ENCODE measurements at regions not wholly inside any gene's neighbourhood (a gene's known extent, or its start where the extent isn't known, plus 50 kb on each side); places are given as distances from the start of the nearest gene placed in this dataset.

DNA sequence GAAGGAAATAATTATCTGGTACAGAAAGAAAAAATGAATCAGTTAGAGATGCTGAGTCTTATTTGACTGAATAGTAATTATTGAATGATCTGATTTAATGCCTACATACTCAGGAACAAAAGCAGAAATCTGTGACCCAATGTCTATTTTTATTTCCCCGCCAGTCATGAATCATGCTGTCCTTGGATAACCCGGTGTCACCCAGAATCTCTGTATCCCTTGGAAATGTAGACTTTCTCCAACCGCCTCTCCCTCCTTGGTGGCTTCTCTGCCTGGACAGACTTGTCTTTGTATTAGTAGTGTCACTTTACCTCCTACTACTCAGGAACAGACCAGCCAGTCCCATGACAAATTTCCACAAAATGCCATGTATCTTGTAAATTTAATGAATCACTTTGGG lies 173.3 kb upstream of the PDGFD start:
- no peak for ATAC-seq
- no peaks in the 10 kb centered on the region for H3K9me3 Mint-ChIP-seq
- peaks cover 6% of the 10 kb centered on the region for H3K4me1 Mint-ChIP-seq
- no peak overlapping the region for H3K27ac Mint-ChIP-seq
- H3K4me3 Mint-ChIP-seq, result no peak overlapping the region
- H3K36me3 Mint-ChIP-seq, result no peaks in the 10 kb centered on the region
- no peaks in the 10 kb centered on the region for H3K27me3 Mint-ChIP-seq

DNA sequence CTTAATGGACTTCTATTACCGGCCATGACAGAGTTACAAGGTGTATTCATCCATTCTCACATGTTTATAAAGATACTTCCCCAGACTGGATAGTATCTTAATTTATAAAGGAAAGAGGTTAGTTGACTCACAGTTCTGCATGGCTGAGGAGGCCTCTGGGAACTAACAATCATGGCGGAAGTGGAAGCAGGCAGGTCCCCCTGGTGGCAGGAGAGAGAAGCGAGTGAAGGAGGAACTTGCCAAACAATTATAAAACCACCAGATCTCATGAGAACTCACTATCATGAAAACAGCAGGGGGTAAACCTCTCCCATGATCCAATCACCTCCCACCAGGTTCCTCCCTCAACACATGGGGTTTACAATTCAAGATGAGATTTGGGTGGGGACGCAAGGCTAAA lies 170.0 kb upstream of the PDGFD start:
- H3K4me1 Mint-ChIP-seq, result no peaks in the 10 kb centered on the region
- H3K9me3 Mint-ChIP-seq, result no peaks in the 10 kb centered on the region
- no peaks in the 10 kb centered on the region for H3K27me3 Mint-ChIP-seq
- H3K27ac Mint-ChIP-seq, result no peak overlapping the region
- no peaks in the 10 kb centered on the region for H3K36me3 Mint-ChIP-seq
- no peak overlapping the region for H3K4me3 Mint-ChIP-seq
- ATAC-seq, result no peak

DNA sequence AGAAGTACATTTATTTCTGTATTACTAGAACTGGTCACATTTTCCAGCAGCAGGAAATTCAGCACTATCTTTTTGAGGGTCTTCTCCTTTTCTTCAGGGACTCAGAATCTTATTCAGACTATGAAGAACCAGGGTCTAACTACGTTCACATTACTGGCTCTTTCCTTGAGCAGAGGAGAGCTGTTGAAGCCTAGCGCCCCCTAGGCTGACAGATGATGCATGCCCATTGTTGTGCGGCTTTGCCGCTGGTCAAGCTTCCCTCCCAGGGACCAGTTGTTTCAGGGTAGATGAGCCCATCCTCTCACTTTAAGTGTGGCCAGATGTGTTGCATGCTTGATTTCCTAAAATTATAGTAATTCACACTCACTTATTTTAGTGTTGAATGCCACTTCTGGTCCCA lies 168.2 kb upstream of the PDGFD start:
- H3K9me3 Mint-ChIP-seq, result no peaks in the 10 kb centered on the region
- H3K4me3 Mint-ChIP-seq, result no peak overlapping the region
- ATAC-seq, result no peak
- no peaks in the 10 kb centered on the region for H3K36me3 Mint-ChIP-seq
- H3K4me1 Mint-ChIP-seq, result no peaks in the 10 kb centered on the region
- H3K27ac Mint-ChIP-seq, result no peak overlapping the region
- no peaks in the 10 kb centered on the region for H3K27me3 Mint-ChIP-seq

DNA sequence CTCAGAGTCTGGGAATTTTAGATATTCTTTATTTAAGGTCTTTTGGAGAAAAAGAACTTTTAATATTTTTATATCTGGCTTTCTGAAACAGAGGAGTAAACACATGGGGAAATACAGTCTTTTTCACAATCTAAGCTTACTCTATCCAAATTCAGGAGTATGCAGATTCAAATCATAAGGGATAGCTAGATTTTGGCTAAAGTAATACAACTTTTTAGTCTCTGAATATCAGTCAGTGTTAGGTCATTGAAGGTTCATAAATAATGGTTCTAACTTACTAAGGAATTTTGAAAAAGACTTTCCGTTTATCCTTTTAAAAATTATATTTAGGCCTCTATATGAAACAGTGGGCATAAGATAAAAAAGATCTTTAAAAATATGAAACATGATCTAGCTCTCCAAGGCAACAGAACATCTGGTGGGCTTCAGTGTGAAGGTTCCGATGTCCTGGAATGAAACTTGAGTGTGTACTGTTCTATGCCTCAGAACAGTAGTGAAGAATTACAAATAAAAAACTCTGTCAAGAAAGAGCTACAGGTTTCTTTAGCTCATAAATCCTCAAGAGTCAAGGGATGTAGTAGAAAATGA lies 165.2 kb upstream of the PDGFD start:
- Mint-ChIP-seq H3K4me3 (no peak overlapping the region), H3K27me3 (no peaks in the 10 kb centered on the region), H3K36me3 (no peaks in the 10 kb centered on the region), H3K9me3 (peaks cover 2% of the 10 kb centered on the region), H3K27ac (no peak overlapping the region), H3K4me1 (no peaks in the 10 kb centered on the region)
- no peak for ATAC-seq

DNA sequence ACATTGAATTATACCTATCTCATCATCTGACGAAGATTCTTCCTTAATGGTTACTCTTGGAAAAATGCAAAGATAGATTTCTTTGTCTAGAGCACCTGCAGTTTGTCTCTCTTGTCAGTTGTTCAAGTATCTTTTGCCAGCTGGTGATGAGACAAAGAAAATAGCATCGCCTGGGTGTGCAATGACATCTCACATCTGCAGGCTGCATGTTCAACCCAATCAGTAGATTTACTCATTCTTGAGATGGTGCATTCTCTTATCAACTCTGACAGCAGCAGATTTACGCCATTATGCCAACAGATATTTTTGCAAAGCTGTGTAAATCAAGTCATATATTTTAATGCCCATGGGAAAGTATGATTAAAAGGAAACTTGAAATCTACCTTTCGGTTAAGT lies 164.6 kb upstream of the PDGFD start:
- H3K27me3 Mint-ChIP-seq, result no peaks in the 10 kb centered on the region
- ATAC-seq, result no peak
- H3K4me1 Mint-ChIP-seq, result no peaks in the 10 kb centered on the region

DNA sequence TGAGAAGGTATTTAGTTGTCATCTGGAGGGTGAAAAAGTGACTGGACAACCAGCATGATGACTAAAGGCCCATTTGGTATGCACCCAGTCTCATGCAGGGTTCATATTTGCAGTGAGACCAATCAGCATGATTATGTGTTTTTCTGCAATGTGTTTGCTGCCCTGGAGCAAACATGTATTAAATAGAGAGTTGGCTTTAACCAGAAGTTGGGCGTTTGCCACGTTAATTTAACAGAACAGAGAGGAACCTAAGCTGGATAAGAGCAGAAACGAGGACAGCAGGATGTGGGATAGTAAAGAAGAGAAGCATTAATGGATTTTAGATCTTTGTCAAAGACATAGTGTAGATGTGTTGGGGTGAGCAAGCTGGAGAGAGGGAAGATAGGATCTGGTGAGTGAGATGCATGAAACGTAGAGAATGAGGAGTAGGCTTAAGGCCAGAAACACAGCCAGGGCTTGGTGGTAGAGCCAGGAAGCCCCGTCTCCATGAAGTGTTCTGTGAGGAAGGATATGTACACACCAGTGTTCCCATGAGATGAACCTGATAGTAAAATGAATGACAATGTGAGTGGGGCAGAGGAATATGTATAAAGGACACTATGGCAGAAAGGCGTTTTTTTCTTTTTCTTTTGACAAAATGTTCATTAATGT lies 164.0 kb upstream of the PDGFD start:
- Mint-ChIP-seq H3K4me1 (no peaks in the 10 kb centered on the region), H3K27ac (no peak overlapping the region), H3K36me3 (no peaks in the 10 kb centered on the region), H3K4me3 (no peak overlapping the region), H3K27me3 (no peaks in the 10 kb centered on the region), H3K9me3 (peaks cover 2% of the 10 kb centered on the region)
- peak; percentile 43 for ATAC-seq

More for the DNA sequence above, 164.6 kb upstream of the PDGFD start:
- Mint-ChIP-seq H3K36me3 (no peaks in the 10 kb centered on the region), H3K27ac (no peak overlapping the region), H3K4me3 (no peak overlapping the region), H3K9me3 (peaks cover 2% of the 10 kb centered on the region)

DNA sequence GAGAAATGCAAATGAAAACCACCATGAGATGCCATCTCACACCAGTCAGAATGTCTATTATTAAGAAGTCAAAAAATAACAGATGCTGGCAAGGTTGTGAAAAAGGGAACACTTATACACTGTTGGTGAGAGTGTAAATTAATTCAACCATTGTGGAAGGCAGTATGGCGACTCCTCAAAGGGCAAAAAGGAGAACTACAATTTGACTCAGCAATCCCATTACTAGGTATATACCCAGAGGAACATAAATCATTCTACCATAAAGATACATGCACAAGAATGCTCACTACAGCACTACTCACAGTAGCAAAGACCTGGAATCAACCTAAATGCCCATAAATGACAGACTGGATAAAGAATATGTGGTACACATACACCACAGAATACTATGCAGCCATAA lies 161.1 kb upstream of the PDGFD start:
- Mint-ChIP-seq H3K27me3 (no peaks in the 10 kb centered on the region), H3K4me3 (no peak overlapping the region), H3K27ac (no peak overlapping the region), H3K9me3 (peaks cover 2% of the 10 kb centered on the region), H3K4me1 (no peaks in the 10 kb centered on the region), H3K36me3 (no peaks in the 10 kb centered on the region)
- ATAC-seq, result no peak

DNA sequence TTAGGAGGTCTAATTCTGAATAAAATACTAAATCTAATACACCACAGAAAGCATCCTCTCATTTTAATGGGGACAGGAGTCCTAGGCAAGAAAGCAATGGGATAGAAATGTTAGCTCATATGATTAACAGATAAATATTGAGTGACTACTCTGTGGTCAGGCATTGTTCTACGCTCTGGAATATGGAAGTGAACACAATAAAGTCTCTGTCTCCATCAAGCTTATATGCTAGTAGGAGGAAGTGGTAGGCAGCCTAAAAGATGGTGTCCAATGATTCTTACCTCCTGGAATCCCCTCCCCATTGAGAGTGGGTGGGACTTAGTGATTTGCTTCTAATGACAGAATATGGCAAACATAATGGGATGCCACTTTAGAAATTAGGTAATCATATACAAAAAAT lies 160.3 kb upstream of the PDGFD start:
- Mint-ChIP-seq H3K9me3 (peaks cover 2% of the 10 kb centered on the region), H3K27me3 (no peaks in the 10 kb centered on the region), H3K4me3 (no peak overlapping the region), H3K4me1 (no peaks in the 10 kb centered on the region), H3K27ac (no peak overlapping the region), H3K36me3 (no peaks in the 10 kb centered on the region)
- no peak for ATAC-seq

DNA sequence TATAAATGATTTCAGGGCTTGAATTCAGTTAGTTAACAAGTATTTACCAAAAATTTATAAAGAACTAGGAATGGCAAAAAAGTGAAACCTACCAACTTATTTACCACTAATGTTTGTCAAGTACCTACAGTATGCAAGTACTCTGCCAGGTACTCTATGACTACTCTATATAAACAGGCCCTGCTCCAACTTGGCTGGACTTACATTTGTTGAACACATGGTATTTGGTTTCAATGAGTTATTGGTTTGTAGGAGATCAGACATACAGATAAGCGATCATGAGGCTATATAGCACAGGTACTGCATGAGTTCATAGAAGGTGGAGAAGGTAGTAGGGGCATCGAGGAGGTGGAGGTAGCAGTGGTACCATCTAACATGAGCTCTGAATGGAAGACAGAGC lies 159.9 kb upstream of the PDGFD start:
- Mint-ChIP-seq H3K36me3 (no peaks in the 10 kb centered on the region), H3K27me3 (no peaks in the 10 kb centered on the region), H3K9me3 (peaks cover 2% of the 10 kb centered on the region), H3K4me1 (no peaks in the 10 kb centered on the region), H3K4me3 (no peak overlapping the region), H3K27ac (no peak overlapping the region)
- ATAC-seq, result no peak

DNA sequence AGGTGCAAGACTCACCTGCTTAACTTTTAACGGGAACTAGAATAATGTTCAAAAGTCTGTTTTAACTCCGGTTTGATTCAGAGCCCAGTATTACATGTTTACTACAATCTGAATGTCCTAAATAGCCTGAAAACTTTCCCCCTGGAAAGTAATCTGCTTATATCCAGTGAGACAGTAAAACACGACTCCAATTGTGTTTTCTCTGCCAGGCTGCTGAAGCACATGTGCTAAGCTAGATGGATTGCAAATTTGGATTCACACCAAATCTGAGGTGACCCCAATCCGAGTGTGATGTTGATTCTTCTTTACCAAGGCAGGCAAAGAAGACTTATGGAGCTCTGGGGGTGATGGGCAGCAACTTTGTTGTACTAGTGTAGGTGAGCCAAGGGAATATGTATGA lies 158.7 kb upstream of the PDGFD start:
- no peak for ATAC-seq

DNA sequence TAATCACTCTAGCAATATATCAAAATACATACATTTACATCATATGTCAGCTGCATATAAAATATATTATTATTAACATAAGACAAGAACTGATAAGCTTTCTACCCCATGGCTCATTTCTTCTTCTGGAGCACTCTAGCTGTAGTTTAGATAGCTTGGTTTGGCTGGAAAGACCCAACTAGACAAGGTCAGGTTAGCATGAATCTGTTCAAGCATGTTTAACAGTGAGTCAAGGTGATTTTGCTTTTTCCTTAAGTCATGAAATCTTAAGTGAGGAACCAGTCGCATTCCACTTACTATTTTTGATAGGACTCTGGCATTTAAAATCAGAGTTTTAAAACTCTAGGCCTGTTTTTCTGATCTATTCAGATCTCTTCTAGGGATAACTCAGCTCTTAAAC lies 157.0 kb upstream of the PDGFD start:
- Mint-ChIP-seq H3K9me3 (peaks cover 2% of the 10 kb centered on the region), H3K4me3 (no peak overlapping the region), H3K27ac (no peak overlapping the region), H3K27me3 (no peaks in the 10 kb centered on the region), H3K4me1 (no peaks in the 10 kb centered on the region), H3K36me3 (no peaks in the 10 kb centered on the region)
- no peak for ATAC-seq

More for the DNA sequence above, 158.7 kb upstream of the PDGFD start:
- Mint-ChIP-seq H3K36me3 (no peaks in the 10 kb centered on the region), H3K4me3 (no peak overlapping the region), H3K27ac (no peak overlapping the region), H3K27me3 (no peaks in the 10 kb centered on the region), H3K4me1 (no peaks in the 10 kb centered on the region), H3K9me3 (peaks cover 2% of the 10 kb centered on the region)

DNA sequence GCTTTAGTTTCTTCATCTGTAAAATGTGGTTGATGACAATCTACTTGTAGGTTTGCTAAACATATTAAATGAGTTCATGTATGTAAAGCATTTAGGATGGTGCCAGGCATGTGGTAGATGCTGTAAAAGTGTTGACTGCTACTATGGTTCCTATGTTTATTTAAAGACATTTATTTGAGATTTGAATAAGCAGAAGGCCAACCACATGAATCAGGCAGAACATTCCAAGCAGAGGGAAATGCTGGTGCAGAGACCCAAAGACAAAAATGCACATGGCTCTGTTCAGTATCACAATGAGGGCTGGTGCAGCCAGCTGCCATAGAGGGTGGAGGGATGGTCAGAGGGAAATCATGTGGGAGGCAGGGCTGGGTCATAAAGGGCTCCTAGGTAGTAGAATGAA lies 156.2 kb upstream of the PDGFD start:
- Mint-ChIP-seq H3K27me3 (no peaks in the 10 kb centered on the region), H3K4me1 (no peaks in the 10 kb centered on the region), H3K36me3 (no peaks in the 10 kb centered on the region), H3K9me3 (no peaks in the 10 kb centered on the region), H3K27ac (no peak overlapping the region), H3K4me3 (no peak overlapping the region)
- ATAC-seq, result no peak

DNA sequence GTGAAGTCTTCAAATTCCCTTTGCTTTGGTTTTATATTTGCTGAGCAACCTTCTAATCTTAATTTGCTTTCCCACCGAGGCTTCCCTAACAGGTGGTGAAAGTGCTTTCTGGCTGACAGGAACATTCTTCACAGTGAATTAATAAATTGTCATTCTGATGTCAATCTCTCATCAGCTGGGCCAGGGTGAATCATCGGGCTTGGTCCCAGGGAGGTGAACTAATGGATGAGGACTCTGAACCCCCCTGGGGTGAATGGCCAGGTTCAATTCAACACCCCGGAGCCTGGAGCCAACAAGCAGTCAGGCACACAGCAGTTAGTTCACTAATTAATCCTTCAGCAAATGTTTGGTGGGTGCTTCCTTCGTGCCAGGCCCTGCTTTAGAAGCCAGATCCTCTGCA lies 155.4 kb upstream of the PDGFD start:
- ATAC-seq, result no peak
- Mint-ChIP-seq H3K4me1 (no peaks in the 10 kb centered on the region), H3K9me3 (no peaks in the 10 kb centered on the region), H3K36me3 (no peaks in the 10 kb centered on the region), H3K27me3 (no peaks in the 10 kb centered on the region), H3K4me3 (no peak overlapping the region), H3K27ac (no peak overlapping the region)

DNA sequence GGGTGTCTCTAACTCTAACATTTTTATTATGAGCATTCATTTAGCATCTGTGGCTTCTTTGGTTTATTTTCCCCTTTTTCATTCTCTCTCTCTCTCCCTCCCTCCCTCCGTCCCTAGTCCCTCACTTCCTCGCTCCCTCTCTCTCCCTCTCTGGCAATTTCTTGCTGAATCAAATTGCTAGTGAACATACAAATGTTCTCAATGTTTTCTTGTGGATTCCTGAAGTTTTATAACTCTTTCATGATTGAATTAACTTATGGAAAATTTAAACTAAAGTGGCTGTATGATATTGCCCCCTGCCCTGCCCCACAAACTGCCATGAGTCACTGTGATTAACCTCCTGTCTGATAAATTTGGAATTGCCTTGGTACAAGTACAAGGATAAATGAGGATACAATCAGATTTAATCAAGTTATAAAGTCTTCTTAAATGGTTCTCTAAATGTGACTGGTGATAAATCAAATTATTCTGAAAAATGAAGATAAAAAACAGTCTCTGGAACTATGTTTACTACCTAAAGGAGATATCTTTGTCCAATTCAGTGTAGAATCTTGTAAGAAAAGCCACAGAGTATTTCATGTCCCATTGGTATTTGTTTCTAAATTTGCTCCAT lies 143.0 kb upstream of the PDGFD start:
- no peak overlapping the region for H3K4me3 Mint-ChIP-seq
- no peak for ATAC-seq
- no peaks in the 10 kb centered on the region for H3K4me1 Mint-ChIP-seq
- no peak overlapping the region for H3K27ac Mint-ChIP-seq
- no peaks in the 10 kb centered on the region for H3K36me3 Mint-ChIP-seq
- no peaks in the 10 kb centered on the region for H3K27me3 Mint-ChIP-seq
- no peaks in the 10 kb centered on the region for H3K9me3 Mint-ChIP-seq

DNA sequence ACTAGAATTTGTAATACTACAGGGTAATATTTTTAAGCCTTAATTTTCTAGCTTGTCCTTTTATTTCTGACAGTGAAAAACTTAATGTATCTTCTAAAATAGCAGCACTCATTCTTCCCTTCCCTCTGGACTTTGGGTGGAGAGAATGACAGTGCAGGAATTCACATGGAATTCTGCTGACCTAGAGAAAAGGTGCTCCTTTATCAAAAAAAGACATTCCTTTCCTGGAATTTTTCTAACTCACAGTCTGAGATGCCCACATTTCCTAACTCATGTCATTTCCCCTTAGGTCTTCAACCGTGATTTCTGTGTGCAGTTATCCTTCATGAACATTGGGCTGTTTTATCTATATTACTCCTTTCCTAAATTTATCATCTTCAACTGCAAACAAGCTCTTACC lies 137.8 kb upstream of the PDGFD start:
- Mint-ChIP-seq H3K4me1 (no peaks in the 10 kb centered on the region), H3K9me3 (no peaks in the 10 kb centered on the region), H3K27me3 (no peaks in the 10 kb centered on the region), H3K36me3 (no peaks in the 10 kb centered on the region), H3K27ac (no peak overlapping the region), H3K4me3 (no peak overlapping the region)
- ATAC-seq, result no peak

DNA sequence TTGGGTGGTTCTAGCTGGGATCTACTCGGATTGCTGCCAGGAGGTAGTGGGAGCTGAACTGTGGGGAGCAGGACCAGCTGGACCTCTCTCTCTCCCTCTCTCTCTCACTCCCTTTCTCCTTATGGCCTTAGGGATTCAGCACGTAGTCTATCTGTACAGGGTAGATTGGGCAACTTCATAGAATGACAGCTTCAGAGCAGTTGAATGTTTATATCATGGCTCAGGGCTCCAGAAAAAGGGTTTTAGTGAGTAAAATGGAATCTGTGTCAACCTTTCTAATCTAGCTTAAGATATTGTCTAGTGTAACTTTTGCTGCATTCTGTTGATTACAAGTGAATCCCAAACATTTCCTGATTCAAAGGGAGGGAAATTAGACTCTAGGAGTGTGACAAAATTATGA lies 127.7 kb upstream of the PDGFD start:
- no peak overlapping the region for H3K4me3 Mint-ChIP-seq
- no peaks in the 10 kb centered on the region for H3K4me1 Mint-ChIP-seq
- ATAC-seq, result no peak
- H3K27ac Mint-ChIP-seq, result no peak overlapping the region
- H3K9me3 Mint-ChIP-seq, result no peaks in the 10 kb centered on the region
- no peaks in the 10 kb centered on the region for H3K27me3 Mint-ChIP-seq
- no peaks in the 10 kb centered on the region for H3K36me3 Mint-ChIP-seq

All from stimulated activated memory B cell treated with anti-CD40 and anti-IgM and Interleukin-4, amounts not matched to agents 10 μg/mL and 1 μg/mL and 100 μg/mL, for 72 hours (primary cell).